ENCODE measurements at regions not wholly inside any gene's neighbourhood (a gene's known extent, or its start where the extent isn't known, plus 50 kb on each side); places are given as distances from the start of the nearest gene placed in this dataset.

GRCh38 chr15:81957698-81958097, 88.1 kb downstream of the MEX3B start (continued):
- TF ChIP-seq ARID4B (CRISPR knock-in tag; IDR thresholded peaks at IDR 0.05; ENCODE audit: borderline replicate concordance) (no peak), ZNF396 (CRISPR knock-in tag; IDR thresholded peaks at IDR 0.05; ENCODE audit: borderline replicate concordance) (no peak)

GRCh38 chr15:81955382-81956062, 90.3 kb downstream of the MEX3B start:
- CTCF ChIA-PET, result no interaction called here
- H3K27ac Mint-ChIP-seq, result no peak overlapping the region

GRCh38 chr15:81954158-81954783, 91.5 kb downstream of the MEX3B start:
- CTCF ChIA-PET, result no interaction called here
- Mint-ChIP-seq H3K27ac (no peak overlapping the region), H3K36me3 (no peaks in the 10 kb centered on the region; the same call in 1 of the 2 replicates), H3K27me3 (ENCODE audit: low read depth) (no peaks in the 10 kb centered on the region), H3K9me3 (no peaks in the 10 kb centered on the region), H3K4me1 (peaks cover 8% of the 10 kb centered on the region), H3K4me3 (no peak overlapping the region)
- TF ChIP-seq GRHL2 (CRISPR knock-in tag; IDR thresholded peaks at IDR 0.05; ENCODE audit: insufficient replicate concordance, severe bottlenecking) (no peak), RORB (CRISPR knock-in tag; IDR thresholded peaks at IDR 0.05) (no peak), JUN (CRISPR knock-in tag; IDR thresholded peaks at IDR 0.05) (no peak), ZNF671 (CRISPR knock-in tag; IDR thresholded peaks at IDR 0.05) (no peak), NR2C2 (CRISPR knock-in tag; IDR thresholded peaks at IDR 0.05) (no peak), ZNF219 (CRISPR knock-in tag; IDR thresholded peaks at IDR 0.05; ENCODE audit: borderline replicate concordance) (no peak), FOXJ3 (CRISPR knock-in tag; IDR thresholded peaks at IDR 0.05; ENCODE audit: borderline replicate concordance) (no peak), PREB (CRISPR knock-in tag; IDR thresholded peaks at IDR 0.05; ENCODE audit: borderline replicate concordance) (no peak)
- POLR2A ChIA-PET, result no interaction called here
- no peak for DNase-seq (ENCODE audit: low spot score)
- ATAC-seq, result no peak

More at GRCh38 chr15:81955382-81956062, 90.3 kb downstream of the MEX3B start:
- Mint-ChIP-seq H3K36me3 (no peaks in the 10 kb centered on the region; the same call in 1 of the 2 replicates), H3K4me3 (no peak overlapping the region), H3K4me1 (peaks cover 8% of the 10 kb centered on the region), H3K27me3 (ENCODE audit: low read depth) (no peaks in the 10 kb centered on the region), H3K9me3 (no peaks in the 10 kb centered on the region)
- no peak for TF ChIP-seq ZNF138 (CRISPR knock-in tag; conservative IDR thresholded peaks at IDR 0.05)
- TF ChIP-seq RELA (CRISPR knock-in tag; IDR thresholded peaks at IDR 0.05; ENCODE audit: borderline replicate concordance), result no peak
- no peak for TF ChIP-seq JAZF1 (CRISPR knock-in tag; IDR thresholded peaks at IDR 0.05)
- no peak for TF ChIP-seq ERG (CRISPR knock-in tag; IDR thresholded peaks at IDR 0.05)
- TF ChIP-seq ZBTB43 (CRISPR knock-in tag; IDR thresholded peaks at IDR 0.05), result no peak
- no peak for TF ChIP-seq MAX (CRISPR knock-in tag; IDR thresholded peaks at IDR 0.05)
- DNase-seq (ENCODE audit: low spot score), result no peak
- POLR2A ChIA-PET, result no interaction called here
- ATAC-seq, result no peak
